Epithelial cell of proximal tubule (primary cell): ENCODE measurements at regions not wholly inside any gene's neighbourhood (a gene's known extent, or its start where the extent isn't known, plus 50 kb on each side); places are given as distances from the start of the nearest gene placed in this dataset.

Source experiments
- DNase-seq: peaks from one replicate; pipeline ENCODE4 v3.0.0-alpha.2; 2011; ENCODE audit warnings: low read depth
- H3K4me3 ChIP-seq: 2 replicates; pipeline ENCODE4 v1.5.1; 2011; ENCODE audit warnings: low read depth, mild to moderate bottlenecking, low read length
- CTCF ChIP-seq: conservative IDR thresholded peaks from 2 replicates; pipeline ENCODE4 v1.5.1; 2012; ENCODE audit warnings: low read depth, mild to moderate bottlenecking, low read length

- no peak for TF ChIP-seq CTCF
- DNase-seq = no peak
- H3K4me3 ChIP-seq = no peak overlapping the region
Measured at GRCh38 chr11:11034476-11034875, 176.6 kb upstream of the ZBED5 start.

GRCh38 chr11:11032066-11032465, 174.2 kb upstream of the ZBED5 start:
- H3K4me3 ChIP-seq = no peak overlapping the region
- no peak for TF ChIP-seq CTCF
- no peak for DNase-seq

GRCh38 chr11:11029027-11029426, 171.2 kb upstream of the ZBED5 start:
- DNase-seq = no peak
- no peak for TF ChIP-seq CTCF
- no peak overlapping the region for H3K4me3 ChIP-seq

- peak; percentile 95 for TF ChIP-seq CTCF
- no peak overlapping the region for H3K4me3 ChIP-seq
- DNase-seq = no peak
Measured at GRCh38 chr11:11028017-11028692, 170.3 kb upstream of the ZBED5 start.

- no peak for DNase-seq
- no peak overlapping the region for H3K4me3 ChIP-seq
- TF ChIP-seq CTCF = no peak
Measured at GRCh38 chr11:11027288-11027687, 169.4 kb upstream of the ZBED5 start.

GRCh38 chr11:11025087-11025486, 167.2 kb upstream of the ZBED5 start:
- no peak for DNase-seq
- TF ChIP-seq CTCF = no peak
- H3K4me3 ChIP-seq = no peak overlapping the region

- no peak for DNase-seq
- H3K4me3 ChIP-seq = no peak overlapping the region
Measured at GRCh38 chr11:11022125-11022730, 164.4 kb upstream of the ZBED5 start.

More at GRCh38 chr11:11022125-11022730, 164.4 kb upstream of the ZBED5 start:
- TF ChIP-seq CTCF = peak; percentile 49
